PFSK-1 (cell line): ENCODE measurements at regions not wholly inside any gene's neighbourhood (a gene's known extent, or its start where the extent isn't known, plus 50 kb on each side); places are given as distances from the start of the nearest gene placed in this dataset.

ENCODE experiments used
- FOXP2 ChIP-seq: optimal IDR thresholded peaks from 2 replicates; pipeline ENCODE3; 2011; ENCODE audit warnings: borderline replicate concordance, control low read depth, inconsistent platforms; ENCODE audit not compliant: insufficient read depth; ENCODE audit errors: extremely low read length, extremely low read depth
- POLR2AphosphoS5 ChIP-seq: IDR thresholded peaks from 2 replicates; pipeline ENCODE4 v1.6.1; 2012; ENCODE audit warnings: low read depth, mild to moderate bottlenecking, control low read depth, low read length, moderate library complexity
- REST ChIP-seq, 2 experiments: IDR thresholded peaks; 2 replicates each; pipeline versions ENCODE4 v1.6.1 to v1.8.0; 2011 to 2012; ENCODE audit warnings: low read depth in 2 of 2, low read length in 2 of 2, control low read depth in 1 of 2, inconsistent platforms in 1 of 2, mild to moderate bottlenecking in 1 of 2, moderate library complexity in 1 of 2; ENCODE audit not compliant: insufficient read depth in 1 of 2
- SIN3A ChIP-seq: IDR thresholded peaks from 2 replicates; pipeline ENCODE4 v1.6.1; 2012; ENCODE audit warnings: mild to moderate bottlenecking, low read length, moderate library complexity, borderline replicate concordance; ENCODE audit not compliant: insufficient read depth
- TAF1 ChIP-seq: IDR thresholded peaks from 2 replicates; pipeline ENCODE4 v1.6.1; 2012; ENCODE audit warnings: low read length, control low read depth, borderline replicate concordance; ENCODE audit not compliant: insufficient read depth

- TF ChIP-seq POLR2AphosphoS5 (no peak), REST (IDR thresholded peaks at IDR 0.05; ENCODE audit: insufficient read depth in 1 of 2, low read depth in 2 of 2, low read length in 2 of 2) (no peak), SIN3A (no peak), TAF1 (no peak), FOXP2 (no peak)
Observed at GRCh38 chr9:107180206-107180605, 102.9 kb upstream of the RAD23B start.
